ENCODE measurements at regions not wholly inside any gene's neighbourhood (a gene's known extent, or its start where the extent isn't known, plus 50 kb on each side); places are given as distances from the start of the nearest gene placed in this dataset.
A peak's percentile ranks its signal among the peaks of the same experiment; 100 is the strongest.

- intact Hi-C loops (cut with DNase I): no loop called here
- TF ChIP-seq POLR2A (IDR thresholded peaks at IDR 0.05; ENCODE audit: low read depth) (no peak), CTCF (IDR thresholded peaks at IDR 0.05) (no peak), POLR2AphosphoS5 (IDR thresholded peaks at IDR 0.05) (no peak), EP300 (IDR thresholded peaks at IDR 0.05) (no peak)
- H3K27me3 ChIP-seq: no peaks in the 10 kb centered on the region
- no peak overlapping the region for H3K4me3 ChIP-seq
- no peaks in the 10 kb centered on the region for H3K36me3 ChIP-seq
- H3K9me3 ChIP-seq: no peaks in the 10 kb centered on the region
- no peak for DNase-seq (ENCODE audit: extremely low spot score)
- WGBS: 42% methylated on average over 16 of the region's 19 CpGs
- peaks cover 18 to 75% (median 39%) of the 10 kb centered on the region in 4 donors for H3K4me1 ChIP-seq
- peak overlapping the region in 3 of 4 donors; percentile 35 to 51 (median 43) for H3K27ac ChIP-seq (replicated peaks in 1 of 4)
Observed at GRCh38 chr9:121581786-121582600, 69.4 kb upstream of the DAB2IP start.

- H3K4me3 ChIP-seq: no peak overlapping the region
- H3K27ac ChIP-seq (replicated peaks in 1 of 4): peak overlapping the region in 2 of 4 donors; percentile 43 to 51
- DNase-seq (ENCODE audit: extremely low spot score): no peak
- H3K4me1 ChIP-seq: peaks cover 12 to 69% (median 33%) of the 10 kb centered on the region in 4 donors
- H3K36me3 ChIP-seq: no peaks in the 10 kb centered on the region
- WGBS: 82% methylated on average over 7 of the region's 7 CpGs
- no peaks in the 10 kb centered on the region for H3K9me3 ChIP-seq
- no peak for TF ChIP-seq CTCF (IDR thresholded peaks at IDR 0.05)
- H3K27me3 ChIP-seq: no peaks in the 10 kb centered on the region
- intact Hi-C loops (cut with DNase I): no loop called here
Observed at GRCh38 chr9:121582641-121583040, 68.8 kb upstream of the DAB2IP start.

- Histone ChIP-seq H3K27me3 (no peaks in the 10 kb centered on the region), H3K4me3 (no peak overlapping the region), H3K27ac (replicated peaks in 1 of 4) (peak overlapping the region in 1 of 4 donors; percentile 47), H3K36me3 (peaks cover 0 to 4% (median under 1%) of the 10 kb centered on the region in 4 donors), H3K4me1 (peaks cover 10 to 53% (median 26%) of the 10 kb centered on the region in 4 donors), H3K9me3 (no peaks in the 10 kb centered on the region)
- no peak for TF ChIP-seq CTCF (IDR thresholded peaks at IDR 0.05)
- TF ChIP-seq POLR2AphosphoS5 (IDR thresholded peaks at IDR 0.05): peak in 1 of 2 donors; percentile 32
- DNase-seq (ENCODE audit: extremely low spot score): no peak
- intact Hi-C loops (cut with DNase I): no loop called here
- 81% methylated on average over 4 of the region's 4 CpGs for WGBS
Observed at GRCh38 chr9:121584421-121584820, 67.0 kb upstream of the DAB2IP start.

GRCh38 chr9:121587863-121588262, 63.6 kb upstream of the DAB2IP start:
- DNase-seq (ENCODE audit: extremely low spot score): no peak
- 86% methylated on average over 4 of the region's 4 CpGs for whole genome bisulfite sequencing
- Histone ChIP-seq H3K9me3 (no peaks in the 10 kb centered on the region), H3K27me3 (no peaks in the 10 kb centered on the region), H3K27ac (replicated peaks in 1 of 4) (no peak overlapping the region), H3K4me1 (peaks cover 10 to 23% (median 11%) of the 10 kb centered on the region in 4 donors), H3K36me3 (peaks cover 0 to 18% (median 7%) of the 10 kb centered on the region in 4 donors), H3K4me3 (no peak overlapping the region)
- no peak for TF ChIP-seq CTCF (IDR thresholded peaks at IDR 0.05)
- no peak for TF ChIP-seq POLR2A (IDR thresholded peaks at IDR 0.05; ENCODE audit: low read depth)
- TF ChIP-seq POLR2AphosphoS5 (IDR thresholded peaks at IDR 0.05): no peak
- intact Hi-C loops (cut with DNase I): no loop called here

- peaks cover 0 to 18% (median 7%) of the 10 kb centered on the region in 4 donors for H3K36me3 ChIP-seq
- H3K9me3 ChIP-seq: no peaks in the 10 kb centered on the region
- no peak overlapping the region for H3K27ac ChIP-seq (replicated peaks in 1 of 4)
- intact Hi-C loops (cut with DNase I): no loop called here
- TF ChIP-seq POLR2AphosphoS5 (IDR thresholded peaks at IDR 0.05) (no peak), CTCF (IDR thresholded peaks at IDR 0.05) (no peak), EP300 (IDR thresholded peaks at IDR 0.05) (no peak), POLR2A (IDR thresholded peaks at IDR 0.05; ENCODE audit: low read depth) (no peak)
- no peak overlapping the region for H3K4me3 ChIP-seq
- H3K27me3 ChIP-seq: no peaks in the 10 kb centered on the region
- 90% methylated on average over 5 of the region's 5 CpGs for WGBS
- no peak for DNase-seq (ENCODE audit: extremely low spot score)
- peaks cover 2 to 14% (median 8%) of the 10 kb centered on the region in 4 donors for H3K4me1 ChIP-seq
Observed at GRCh38 chr9:121589986-121590385, 61.4 kb upstream of the DAB2IP start.

Data from esophagus muscularis mucosa (tissue), 4 donors.